Choroid plexus epithelial cell (primary cell): ENCODE measurements at regions not wholly inside any gene's neighbourhood (a gene's known extent, or its start where the extent isn't known, plus 50 kb on each side); places are given as distances from the start of the nearest gene placed in this dataset.

ENCODE experiments used
- DNase-seq: peaks from one replicate; pipeline ENCODE4 v3.0.0-alpha.2; 2010; ENCODE audit warnings: low read depth
- H3K4me3 ChIP-seq: 2 replicates; pipeline ENCODE4 v1.5.1; 2011; ENCODE audit warnings: low read depth, mild to moderate bottlenecking, control low read depth, low read length, moderate library complexity
- TF ChIP-seq, protein P1 (sequence below): conservative IDR thresholded peaks from 2 replicates; pipeline ENCODE4 v1.5.1; 2011; ENCODE audit warnings: low read depth, mild to moderate bottlenecking, control low read depth, inconsistent platforms, low read length, moderate library complexity

- no peak for DNase-seq
- TF ChIP-seq, protein P1, sequence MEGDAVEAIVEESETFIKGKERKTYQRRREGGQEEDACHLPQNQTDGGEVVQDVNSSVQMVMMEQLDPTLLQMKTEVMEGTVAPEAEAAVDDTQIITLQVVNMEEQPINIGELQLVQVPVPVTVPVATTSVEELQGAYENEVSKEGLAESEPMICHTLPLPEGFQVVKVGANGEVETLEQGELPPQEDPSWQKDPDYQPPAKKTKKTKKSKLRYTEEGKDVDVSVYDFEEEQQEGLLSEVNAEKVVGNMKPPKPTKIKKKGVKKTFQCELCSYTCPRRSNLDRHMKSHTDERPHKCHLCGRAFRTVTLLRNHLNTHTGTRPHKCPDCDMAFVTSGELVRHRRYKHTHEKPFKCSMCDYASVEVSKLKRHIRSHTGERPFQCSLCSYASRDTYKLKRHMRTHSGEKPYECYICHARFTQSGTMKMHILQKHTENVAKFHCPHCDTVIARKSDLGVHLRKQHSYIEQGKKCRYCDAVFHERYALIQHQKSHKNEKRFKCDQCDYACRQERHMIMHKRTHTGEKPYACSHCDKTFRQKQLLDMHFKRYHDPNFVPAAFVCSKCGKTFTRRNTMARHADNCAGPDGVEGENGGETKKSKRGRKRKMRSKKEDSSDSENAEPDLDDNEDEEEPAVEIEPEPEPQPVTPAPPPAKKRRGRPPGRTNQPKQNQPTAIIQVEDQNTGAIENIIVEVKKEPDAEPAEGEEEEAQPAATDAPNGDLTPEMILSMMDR, result no peak
- H3K4me3 ChIP-seq, result no peak overlapping the region
These were observed 116.0 kb upstream of the LRPAP1 start for GRCh38 chr4:3648195-3648594.

DNA sequence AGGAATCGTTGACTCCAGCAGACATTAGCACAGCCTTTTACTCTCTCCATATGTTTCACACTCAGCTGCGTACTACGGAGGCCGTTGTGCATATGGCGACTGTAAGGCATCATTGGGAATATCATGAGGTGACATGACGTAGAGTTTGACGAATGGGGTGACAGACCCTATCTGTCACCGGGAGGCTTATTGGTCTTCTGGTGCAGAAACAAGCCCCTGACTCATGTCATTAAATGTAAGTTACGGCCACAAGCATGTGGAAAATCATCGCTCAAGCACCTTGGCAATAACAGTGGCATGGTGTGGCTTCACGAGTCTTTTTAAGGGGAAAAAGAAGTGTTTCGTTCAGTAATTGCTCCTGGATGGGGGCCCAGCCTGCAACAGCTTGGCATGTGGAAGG is 115.2 kb upstream of the LRPAP1 start:
- H3K4me3 ChIP-seq, result no peak overlapping the region
- DNase-seq, result no peak
- TF ChIP-seq, protein P1, result no peak

GRCh38 chr4:3645711-3646679 is 113.8 kb upstream of the LRPAP1 start:
- H3K4me3 ChIP-seq, result no peak overlapping the region
- DNase-seq, result no peak
- TF ChIP-seq, protein P1, result no peak

DNA sequence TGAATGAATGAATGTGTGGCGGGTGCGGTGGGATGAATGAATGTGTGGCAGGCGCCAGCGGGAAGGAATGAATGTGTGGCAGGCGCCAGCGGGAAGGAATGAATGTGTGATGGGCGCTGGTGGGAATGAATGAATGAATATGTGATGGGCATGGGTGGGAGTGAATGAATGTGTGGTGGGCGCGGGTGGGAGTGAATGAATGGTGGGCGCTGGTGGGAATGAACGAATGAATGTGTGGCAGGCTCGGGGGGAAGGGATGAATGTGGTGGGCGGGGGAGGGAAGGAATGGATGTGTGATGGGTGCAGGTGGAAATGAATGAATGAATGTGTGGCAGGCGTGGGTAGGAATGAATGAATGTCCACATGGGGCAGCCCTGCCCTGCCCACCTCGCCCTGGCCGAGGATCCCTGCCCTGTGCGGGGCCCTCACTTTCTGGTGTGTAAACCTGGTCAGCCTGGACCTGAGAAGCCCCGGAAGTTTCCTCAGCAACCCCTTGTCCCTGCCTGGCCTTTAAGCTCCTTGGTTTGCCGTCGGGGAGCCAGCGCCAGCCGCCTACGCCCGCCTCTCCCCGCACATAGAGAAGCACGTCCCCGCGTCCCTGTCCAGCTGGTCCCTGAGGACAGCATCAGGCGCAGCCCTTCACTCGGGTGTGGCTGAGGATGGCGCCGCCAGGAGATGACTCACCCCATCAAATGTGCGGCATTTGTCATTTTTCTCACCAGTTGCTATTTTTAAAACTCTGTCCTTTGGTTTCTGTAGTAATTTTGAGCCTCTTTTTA is 112.8 kb upstream of the LRPAP1 start:
- DNase-seq, result no peak
- no peak overlapping the region for H3K4me3 ChIP-seq
- TF ChIP-seq, protein P1, result no peak

DNA sequence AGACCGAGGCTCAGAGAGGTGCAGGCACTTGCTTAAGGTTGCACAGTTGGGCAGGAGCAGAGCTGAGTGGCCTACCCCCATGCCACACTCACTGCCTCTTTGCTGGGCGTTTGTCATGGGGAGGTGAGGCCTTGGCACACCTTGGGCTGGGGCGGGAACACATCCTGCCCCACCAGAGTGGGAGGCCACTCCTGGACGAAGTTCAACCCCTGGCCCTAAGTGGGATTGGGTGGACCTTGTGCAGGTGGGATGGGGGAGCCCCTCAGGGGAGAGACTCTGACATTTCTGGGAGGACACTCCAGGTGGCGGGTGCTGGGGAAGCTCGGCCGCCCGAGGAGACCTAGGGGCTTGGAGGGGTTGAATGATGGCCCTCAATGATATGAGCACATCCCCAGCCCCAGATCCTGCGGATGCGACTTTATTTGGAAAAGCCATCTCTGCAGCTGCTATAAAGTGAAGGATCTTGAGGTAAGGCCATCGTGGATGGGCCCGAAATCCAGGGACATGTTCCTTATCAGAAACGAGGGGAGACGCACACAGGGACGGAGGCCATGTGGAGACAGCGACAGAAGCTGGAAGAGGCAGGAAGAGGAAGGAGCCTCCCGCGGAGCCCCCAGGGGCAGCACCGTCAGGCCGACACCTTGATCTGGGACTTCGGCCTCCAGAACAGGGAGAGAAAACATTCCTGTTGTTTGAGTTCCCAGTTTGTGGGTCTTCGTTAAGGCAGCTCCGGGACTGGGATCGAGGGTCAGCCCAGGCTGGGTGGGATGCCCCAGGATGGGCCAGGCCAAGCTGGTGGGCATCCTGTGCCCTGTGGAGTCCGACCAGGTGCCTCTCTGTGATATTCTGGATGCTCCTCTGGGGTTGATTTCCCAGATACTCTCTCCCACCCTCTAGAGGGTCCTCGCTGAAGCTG is 111.6 kb upstream of the LRPAP1 start:
- TF ChIP-seq, protein P1, result no peak
- no peak overlapping the region for H3K4me3 ChIP-seq
- DNase-seq, result no peak

- H3K4me3 ChIP-seq, result no peak overlapping the region
- DNase-seq, result no peak
- TF ChIP-seq, protein P1, result no peak
These were observed 110.7 kb upstream of the LRPAP1 start for GRCh38 chr4:3642806-3643517.
